B cell (primary cell): ENCODE measurements at regions not wholly inside any gene's neighbourhood (a gene's known extent, or its start where the extent isn't known, plus 50 kb on each side); places are given as distances from the start of the nearest gene placed in this dataset.

Experiments
- CTCF ChIP-seq: fragments of 200-600 bp; IDR thresholded peaks from one replicate; pipeline ENCODE4 v1.8.0; 2022; ENCODE audit warnings: antibody characterized with exemption, mild to moderate bottlenecking
- EZH2 ChIP-seq: IDR thresholded peaks from 2 replicates; pipeline ENCODE4 v1.6.1; 2012; ENCODE audit warnings: borderline replicate concordance, low read depth, mild to moderate bottlenecking, moderate library complexity, low read length; ENCODE audit not compliant: insufficient read depth, poor library complexity, severe bottlenecking

DNA sequence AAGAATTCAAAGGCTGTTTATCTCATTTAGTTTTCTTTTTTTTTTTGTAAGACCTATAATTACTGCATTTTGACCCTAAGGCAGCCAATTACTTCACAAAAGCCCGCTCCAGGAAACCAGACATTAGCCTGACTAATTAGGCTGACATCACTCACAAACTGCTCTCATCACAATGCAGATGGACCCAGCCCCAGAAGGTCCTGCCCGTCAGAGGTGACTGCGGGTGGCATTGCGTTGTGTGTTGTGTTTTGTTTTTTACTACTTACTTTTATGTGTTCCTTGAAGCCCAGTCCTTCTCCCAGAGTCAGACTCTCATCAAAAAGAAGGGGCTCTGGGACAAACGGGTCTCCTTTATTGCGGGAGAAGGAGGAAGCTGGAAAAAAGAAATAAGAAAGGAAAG lies 172.2 kb downstream of the HSD17B3 start:
- TF ChIP-seq CTCF (no peak), EZH2 (no peak)
